Activated T-cell treated with anti-CD3 and anti-CD28 coated beads, Interleukin-2, amount 50 U/mL, for 72 hours (primary cell): ENCODE measurements at regions not wholly inside any gene's neighbourhood (a gene's known extent, or its start where the extent isn't known, plus 50 kb on each side); places are given as distances from the start of the nearest gene placed in this dataset.
"Not testable (repeated sequence)": the region's sequence is repeated elsewhere in the genome, so short reads cannot be mapped to it uniquely, and the experiment has no call there.

Source experiments
- ATAC-seq, 2 donors: fragments of 150-1000 bp; cut with Tn5 transposase; replicated peaks in 1 of 2; 2 replicates each; pipeline ENCODE4 v1.10.0; 2021; ENCODE audit warnings: moderate library complexity in 2 of 2, mild to moderate bottlenecking in 1 of 2
- DNase-seq, 2 donors: peaks; one replicate each; pipeline ENCODE4 v3.0.0; 2021 to 2022; ENCODE audit warnings: mixed read lengths in 1 of 2
- H3K27ac Mint-ChIP-seq: one replicate; pipeline ENCODE4 v1.8.0; 2022; ENCODE audit warnings: mild to moderate bottlenecking, moderate library complexity, mixed read lengths
- H3K27me3 Mint-ChIP-seq: one replicate; pipeline ENCODE4 v1.8.0; 2022; ENCODE audit warnings: low read depth, mixed read lengths
- H3K36me3 Mint-ChIP-seq, 2 donors: one replicate each; pipeline ENCODE4 v1.8.0; 2022; ENCODE audit warnings: mixed read lengths in 2 of 2, mild to moderate bottlenecking in 1 of 2; ENCODE audit not compliant: insufficient read depth in 2 of 2
- H3K4me1 Mint-ChIP-seq: one replicate; pipeline ENCODE4 v1.8.0; 2022; ENCODE audit warnings: low read depth, mixed read lengths
- H3K4me3 Mint-ChIP-seq, 2 donors: one replicate each; pipeline ENCODE4 v1.8.0; 2022; ENCODE audit warnings: mild to moderate bottlenecking in 2 of 2, mixed read lengths in 2 of 2, moderate library complexity in 2 of 2
- H3K9me3 Mint-ChIP-seq, 2 donors: one replicate each; pipeline ENCODE4 v1.8.0; 2022; ENCODE audit warnings: mixed read lengths in 2 of 2

- Mint-ChIP-seq H3K9me3 (peaks cover 0 to 2% of the 10 kb centered on the region in 2 donors), H3K4me1 (no peaks in the 10 kb centered on the region), H3K27ac (no peak overlapping the region), H3K36me3 (no peaks in the 10 kb centered on the region), H3K4me3 (no peak overlapping the region), H3K27me3 (no peaks in the 10 kb centered on the region)
- ATAC-seq = no peak
- DNase-seq = no peak
Measured at GRCh38 chr6:85063611-85064010, 299.2 kb upstream of the TBX18 start.

- H3K27me3 Mint-ChIP-seq = no peaks in the 10 kb centered on the region
- H3K4me1 Mint-ChIP-seq = no peaks in the 10 kb centered on the region
- H3K36me3 Mint-ChIP-seq = no peaks in the 10 kb centered on the region
- no peak overlapping the region for H3K27ac Mint-ChIP-seq
- peaks cover 0 to 2% of the 10 kb centered on the region in 2 donors for H3K9me3 Mint-ChIP-seq
- no peak for ATAC-seq
- H3K4me3 Mint-ChIP-seq = no peak overlapping the region
- no peak for DNase-seq
Measured at GRCh38 chr6:85062884-85063283, 298.5 kb upstream of the TBX18 start.

GRCh38 chr6:85058806-85059205 is 294.4 kb upstream of the TBX18 start:
- no peaks in the 10 kb centered on the region for H3K4me1 Mint-ChIP-seq
- ATAC-seq = no peak
- H3K27me3 Mint-ChIP-seq = no peaks in the 10 kb centered on the region
- peaks cover 1 to 2% of the 10 kb centered on the region in 2 donors for H3K9me3 Mint-ChIP-seq
- DNase-seq = no peak
- no peak overlapping the region for H3K4me3 Mint-ChIP-seq
- H3K36me3 Mint-ChIP-seq = no peaks in the 10 kb centered on the region
- no peak overlapping the region for H3K27ac Mint-ChIP-seq

GRCh38 chr6:85050149-85050548 is 285.8 kb upstream of the TBX18 start:
- Mint-ChIP-seq H3K4me3 (no peak overlapping the region), H3K27ac (no peak overlapping the region), H3K4me1 (no peaks in the 10 kb centered on the region), H3K27me3 (no peaks in the 10 kb centered on the region), H3K36me3 (no peaks in the 10 kb centered on the region), H3K9me3 (peaks cover 0 to 8% of the 10 kb centered on the region in 2 donors)
- DNase-seq = no peak
- ATAC-seq = no peak

- Mint-ChIP-seq H3K9me3 (peaks cover 0 to 8% of the 10 kb centered on the region in 2 donors), H3K36me3 (no peaks in the 10 kb centered on the region), H3K4me1 (no peaks in the 10 kb centered on the region), H3K27me3 (no peaks in the 10 kb centered on the region), H3K27ac (no peak overlapping the region), H3K4me3 (no peak overlapping the region)
- DNase-seq (no peak), ATAC-seq (no peak)
Measured at GRCh38 chr6:85049282-85049681, 284.9 kb upstream of the TBX18 start.

- Mint-ChIP-seq H3K4me1 (no peaks in the 10 kb centered on the region), H3K4me3 (no peak overlapping the region), H3K9me3 (peaks cover 0 to 8% of the 10 kb centered on the region in 2 donors), H3K27ac (no peak overlapping the region), H3K36me3 (no peaks in the 10 kb centered on the region), H3K27me3 (no peaks in the 10 kb centered on the region)
- no peak for ATAC-seq
- no peak for DNase-seq
Measured at GRCh38 chr6:85047818-85048217, 283.4 kb upstream of the TBX18 start.

GRCh38 chr6:85045767-85046166 is 281.4 kb upstream of the TBX18 start:
- H3K9me3 Mint-ChIP-seq, ATAC-seq, H3K4me3 Mint-ChIP-seq, H3K27me3 Mint-ChIP-seq, H3K36me3 Mint-ChIP-seq, H3K27ac Mint-ChIP-seq, H3K4me1 Mint-ChIP-seq, DNase-seq: not testable (repeated sequence)

GRCh38 chr6:85044361-85044760 is 280.0 kb upstream of the TBX18 start:
- Mint-ChIP-seq H3K36me3 (no peaks in the 10 kb centered on the region), H3K27me3 (no peaks in the 10 kb centered on the region), H3K9me3 (peaks cover 0 to 6% of the 10 kb centered on the region in 2 donors), H3K4me1 (no peaks in the 10 kb centered on the region), H3K27ac (no peak overlapping the region), H3K4me3 (no peak overlapping the region)
- DNase-seq (no peak), ATAC-seq (no peak)

GRCh38 chr6:85041376-85041775 is 277.0 kb upstream of the TBX18 start:
- peaks cover 0 to 2% of the 10 kb centered on the region in 2 donors for H3K9me3 Mint-ChIP-seq
- H3K27ac Mint-ChIP-seq = no peak overlapping the region
- no peaks in the 10 kb centered on the region for H3K4me1 Mint-ChIP-seq
- ATAC-seq = no peak
- no peak for DNase-seq
- no peaks in the 10 kb centered on the region for H3K36me3 Mint-ChIP-seq
- no peaks in the 10 kb centered on the region for H3K27me3 Mint-ChIP-seq
- H3K4me3 Mint-ChIP-seq = no peak overlapping the region

GRCh38 chr6:85037221-85037620 is 272.8 kb upstream of the TBX18 start:
- Mint-ChIP-seq H3K27ac (no peak overlapping the region), H3K4me3 (no peak overlapping the region), H3K36me3 (peaks cover 0 to 3% of the 10 kb centered on the region in 2 donors), H3K27me3 (no peaks in the 10 kb centered on the region), H3K9me3 (peaks cover 10 to 11% of the 10 kb centered on the region in 2 donors), H3K4me1 (no peaks in the 10 kb centered on the region)
- ATAC-seq (no peak), DNase-seq (no peak)

- no peaks in the 10 kb centered on the region for H3K27me3 Mint-ChIP-seq
- no peaks in the 10 kb centered on the region for H3K4me1 Mint-ChIP-seq
- peaks cover 0 to 3% of the 10 kb centered on the region in 2 donors for H3K36me3 Mint-ChIP-seq
- peaks cover 10 to 11% of the 10 kb centered on the region in 2 donors for H3K9me3 Mint-ChIP-seq
- no peak overlapping the region for H3K4me3 Mint-ChIP-seq
- no peak for ATAC-seq
- no peak for DNase-seq
- no peak overlapping the region for H3K27ac Mint-ChIP-seq
Measured at GRCh38 chr6:85035766-85036165, 271.4 kb upstream of the TBX18 start.

- Mint-ChIP-seq H3K9me3 (peaks cover 10 to 11% of the 10 kb centered on the region in 2 donors), H3K36me3 (peaks cover 0 to 3% of the 10 kb centered on the region in 2 donors), H3K4me3 (no peak overlapping the region), H3K27ac (no peak overlapping the region), H3K27me3 (no peaks in the 10 kb centered on the region), H3K4me1 (no peaks in the 10 kb centered on the region)
- ATAC-seq = no peak
- no peak for DNase-seq
Measured at GRCh38 chr6:85033547-85033946, 269.1 kb upstream of the TBX18 start.

- no peaks in the 10 kb centered on the region for H3K27me3 Mint-ChIP-seq
- no peak overlapping the region for H3K27ac Mint-ChIP-seq
- H3K36me3 Mint-ChIP-seq = no peaks in the 10 kb centered on the region
- DNase-seq (no peak), ATAC-seq (no peak)
- peaks cover 0 to 3% of the 10 kb centered on the region in 2 donors for H3K9me3 Mint-ChIP-seq
- H3K4me3 Mint-ChIP-seq = no peak overlapping the region
- H3K4me1 Mint-ChIP-seq = no peaks in the 10 kb centered on the region
Measured at GRCh38 chr6:85026021-85026420, 261.6 kb upstream of the TBX18 start.

GRCh38 chr6:85023721-85024120 is 259.3 kb upstream of the TBX18 start:
- H3K9me3 Mint-ChIP-seq = peaks cover 0 to 3% of the 10 kb centered on the region in 2 donors
- no peaks in the 10 kb centered on the region for H3K36me3 Mint-ChIP-seq
- no peaks in the 10 kb centered on the region for H3K27me3 Mint-ChIP-seq
- no peak for DNase-seq
- no peak overlapping the region for H3K4me3 Mint-ChIP-seq
- no peak overlapping the region for H3K27ac Mint-ChIP-seq
- no peaks in the 10 kb centered on the region for H3K4me1 Mint-ChIP-seq
- no peak for ATAC-seq
